SK-N-MC (cell line): ENCODE measurements at regions not wholly inside any gene's neighbourhood (a gene's known extent, or its start where the extent isn't known, plus 50 kb on each side); places are given as distances from the start of the nearest gene placed in this dataset.

Source experiments
- EZH2 ChIP-seq: fragments of 200-600 bp; sonication (generic); IDR thresholded peaks from one replicate; pipeline ENCODE4 v1.6.1; 2017; ENCODE audit warnings: antibody characterized with exemption
- FOXP2 ChIP-seq: optimal IDR thresholded peaks from 2 replicates; pipeline ENCODE3; 2011; ENCODE audit warnings: mild to moderate bottlenecking, moderate library complexity; ENCODE audit not compliant: insufficient read depth; ENCODE audit errors: extremely low read length, control extremely low read depth
- POLR2AphosphoS5 ChIP-seq: IDR thresholded peaks from 2 replicates; pipeline ENCODE4 v1.6.1; 2012; ENCODE audit warnings: mild to moderate bottlenecking, low read depth, low read length, borderline replicate concordance

- TF ChIP-seq POLR2AphosphoS5 (no peak), EZH2 (no peak), FOXP2 (no peak)
Measured at GRCh38 chr12:111045941-111046340, 125.6 kb upstream of the MYL2 start.
